ENCODE measurements at regions not wholly inside any gene's neighbourhood (a gene's known extent, or its start where the extent isn't known, plus 50 kb on each side); places are given as distances from the start of the nearest gene placed in this dataset.
"Not testable (repeated sequence)": the region's sequence is repeated elsewhere in the genome, so short reads cannot be mapped to it uniquely, and the experiment has no call there.

GRCh38 chr2:51291762-51292551 lies 260.0 kb upstream of the NRXN1 start:
- Mint-ChIP-seq H3K27ac (no peak overlapping the region), H3K4me3 (no peak overlapping the region), H3K4me1 (no peaks in the 10 kb centered on the region), H3K36me3 (no peaks in the 10 kb centered on the region), H3K9me3 (peaks cover 8% of the 10 kb centered on the region)
- no peak for DNase-seq (ENCODE audit: low spot score in 2 of 2)
- no peak for ATAC-seq

GRCh38 chr2:51290725-51291124 lies 258.8 kb upstream of the NRXN1 start:
- ATAC-seq (no peak), DNase-seq (ENCODE audit: low spot score in 2 of 2) (no peak)
- Mint-ChIP-seq H3K4me3 (no peak overlapping the region), H3K36me3 (no peaks in the 10 kb centered on the region), H3K27ac (no peak overlapping the region), H3K4me1 (no peaks in the 10 kb centered on the region), H3K9me3 (peaks cover 12% of the 10 kb centered on the region)

- DNase-seq (ENCODE audit: low spot score in 2 of 2): no peak
- no peak for ATAC-seq
- Mint-ChIP-seq H3K4me3 (no peak overlapping the region), H3K27ac (no peak overlapping the region), H3K9me3 (peaks cover 12% of the 10 kb centered on the region), H3K36me3 (no peaks in the 10 kb centered on the region), H3K4me1 (no peaks in the 10 kb centered on the region)
These were observed 257.1 kb upstream of the NRXN1 start for GRCh38 chr2:51289045-51289444.

- DNase-seq (ENCODE audit: low spot score in 2 of 2) (no peak), ATAC-seq (no peak)
- no peak overlapping the region for H3K27ac Mint-ChIP-seq
- H3K36me3 Mint-ChIP-seq: no peaks in the 10 kb centered on the region
- no peak overlapping the region for H3K4me3 Mint-ChIP-seq
- no peaks in the 10 kb centered on the region for H3K4me1 Mint-ChIP-seq
- peaks cover 9% of the 10 kb centered on the region for H3K9me3 Mint-ChIP-seq
These were observed 236.3 kb upstream of the NRXN1 start for GRCh38 chr2:51268191-51268590.

- ATAC-seq (no peak), DNase-seq (ENCODE audit: low spot score in 2 of 2) (no peak)
- H3K27ac Mint-ChIP-seq: no peak overlapping the region
- H3K36me3 Mint-ChIP-seq: no peaks in the 10 kb centered on the region
- no peak overlapping the region for H3K4me3 Mint-ChIP-seq
- peaks cover 9% of the 10 kb centered on the region for H3K9me3 Mint-ChIP-seq
- H3K4me1 Mint-ChIP-seq: no peaks in the 10 kb centered on the region
These were observed 233.6 kb upstream of the NRXN1 start for GRCh38 chr2:51265539-51265938.

GRCh38 chr2:51263951-51264350 lies 232.0 kb upstream of the NRXN1 start:
- Mint-ChIP-seq H3K27ac (no peak overlapping the region), H3K4me3 (no peak overlapping the region), H3K9me3 (peaks cover 13% of the 10 kb centered on the region), H3K36me3 (no peaks in the 10 kb centered on the region), H3K4me1 (no peaks in the 10 kb centered on the region)
- DNase-seq (ENCODE audit: low spot score in 2 of 2): no peak
- ATAC-seq: no peak

GRCh38 chr2:51263101-51263500 lies 231.2 kb upstream of the NRXN1 start:
- not testable (repeated sequence) for H3K36me3 Mint-ChIP-seq; DNase-seq (ENCODE audit: low spot score in 2 of 2); H3K4me3 Mint-ChIP-seq; ATAC-seq; H3K27ac Mint-ChIP-seq; H3K4me1 Mint-ChIP-seq
- H3K9me3 Mint-ChIP-seq: peaks cover 19% of the 10 kb centered on the region

GRCh38 chr2:51258301-51258700 lies 226.4 kb upstream of the NRXN1 start:
- Mint-ChIP-seq H3K36me3 (no peaks in the 10 kb centered on the region), H3K4me3 (no peak overlapping the region), H3K9me3 (peaks cover 31% of the 10 kb centered on the region), H3K4me1 (no peaks in the 10 kb centered on the region), H3K27ac (no peak overlapping the region)
- DNase-seq (ENCODE audit: low spot score in 2 of 2) (no peak), ATAC-seq (no peak)

- no peak overlapping the region for H3K4me3 Mint-ChIP-seq
- H3K4me1 Mint-ChIP-seq: no peaks in the 10 kb centered on the region
- no peaks in the 10 kb centered on the region for H3K36me3 Mint-ChIP-seq
- ATAC-seq (no peak), DNase-seq (ENCODE audit: low spot score in 2 of 2) (no peak)
- H3K9me3 Mint-ChIP-seq: peaks cover 29% of the 10 kb centered on the region
- no peak overlapping the region for H3K27ac Mint-ChIP-seq
These were observed 224.8 kb upstream of the NRXN1 start for GRCh38 chr2:51256736-51257135.

GRCh38 chr2:51251356-51251755 lies 219.4 kb upstream of the NRXN1 start:
- Mint-ChIP-seq H3K27ac (no peak overlapping the region), H3K4me3 (no peak overlapping the region), H3K4me1 (no peaks in the 10 kb centered on the region), H3K9me3 (peaks cover 15% of the 10 kb centered on the region), H3K36me3 (no peaks in the 10 kb centered on the region)
- DNase-seq (ENCODE audit: low spot score in 2 of 2) (no peak), ATAC-seq (no peak)

- no peak overlapping the region for H3K4me3 Mint-ChIP-seq
- peaks cover 14% of the 10 kb centered on the region for H3K9me3 Mint-ChIP-seq
- DNase-seq (ENCODE audit: low spot score in 2 of 2) (no peak), ATAC-seq (no peak)
- no peaks in the 10 kb centered on the region for H3K36me3 Mint-ChIP-seq
- H3K27ac Mint-ChIP-seq: no peak overlapping the region
- H3K4me1 Mint-ChIP-seq: no peaks in the 10 kb centered on the region
These were observed 215.4 kb upstream of the NRXN1 start for GRCh38 chr2:51247252-51247805.

GRCh38 chr2:51243892-51244535 lies 212.1 kb upstream of the NRXN1 start:
- no peaks in the 10 kb centered on the region for H3K4me1 Mint-ChIP-seq
- H3K36me3 Mint-ChIP-seq: no peaks in the 10 kb centered on the region
- ATAC-seq: no peak
- H3K4me3 Mint-ChIP-seq: no peak overlapping the region
- no peak for DNase-seq (ENCODE audit: low spot score in 2 of 2)
- no peak overlapping the region for H3K27ac Mint-ChIP-seq
- peaks cover 12% of the 10 kb centered on the region for H3K9me3 Mint-ChIP-seq

- no peak overlapping the region for H3K4me3 Mint-ChIP-seq
- DNase-seq (ENCODE audit: low spot score in 2 of 2): no peak
- ATAC-seq: no peak
- H3K9me3 Mint-ChIP-seq: peaks cover 14% of the 10 kb centered on the region
- no peaks in the 10 kb centered on the region for H3K4me1 Mint-ChIP-seq
- H3K27ac Mint-ChIP-seq: no peak overlapping the region
- H3K36me3 Mint-ChIP-seq: no peaks in the 10 kb centered on the region
These were observed 205.8 kb upstream of the NRXN1 start for GRCh38 chr2:51237626-51238271.

GRCh38 chr2:51232027-51232426 lies 200.1 kb upstream of the NRXN1 start:
- H3K4me1 Mint-ChIP-seq: no peaks in the 10 kb centered on the region
- H3K9me3 Mint-ChIP-seq: peaks cover 13% of the 10 kb centered on the region
- H3K4me3 Mint-ChIP-seq: no peak overlapping the region
- no peak for ATAC-seq
- no peak for DNase-seq (ENCODE audit: low spot score in 2 of 2)
- H3K27ac Mint-ChIP-seq: no peak overlapping the region
- H3K36me3 Mint-ChIP-seq: no peaks in the 10 kb centered on the region

GRCh38 chr2:51231071-51231470 lies 199.1 kb upstream of the NRXN1 start:
- ATAC-seq: no peak

More at GRCh38 chr2:51231071-51231470, 199.1 kb upstream of the NRXN1 start:
- no peak overlapping the region for H3K4me3 Mint-ChIP-seq
- no peak overlapping the region for H3K27ac Mint-ChIP-seq
- DNase-seq (ENCODE audit: low spot score in 2 of 2): no peak
- no peaks in the 10 kb centered on the region for H3K36me3 Mint-ChIP-seq
- H3K9me3 Mint-ChIP-seq: peaks cover 13% of the 10 kb centered on the region
- H3K4me1 Mint-ChIP-seq: no peaks in the 10 kb centered on the region

All from stimulated activated effector memory CD8-positive, alpha-beta T cell treated with anti-CD3 and anti-CD28 coated beads, Interleukin-12 subunit alpha, Interleukin-12 subunit beta, amount 100 ng/mL, for 72 hours (primary cell).